ENCODE measurements at regions not wholly inside any gene's neighbourhood (a gene's known extent, or its start where the extent isn't known, plus 50 kb on each side); places are given as distances from the start of the nearest gene placed in this dataset.

DNA sequence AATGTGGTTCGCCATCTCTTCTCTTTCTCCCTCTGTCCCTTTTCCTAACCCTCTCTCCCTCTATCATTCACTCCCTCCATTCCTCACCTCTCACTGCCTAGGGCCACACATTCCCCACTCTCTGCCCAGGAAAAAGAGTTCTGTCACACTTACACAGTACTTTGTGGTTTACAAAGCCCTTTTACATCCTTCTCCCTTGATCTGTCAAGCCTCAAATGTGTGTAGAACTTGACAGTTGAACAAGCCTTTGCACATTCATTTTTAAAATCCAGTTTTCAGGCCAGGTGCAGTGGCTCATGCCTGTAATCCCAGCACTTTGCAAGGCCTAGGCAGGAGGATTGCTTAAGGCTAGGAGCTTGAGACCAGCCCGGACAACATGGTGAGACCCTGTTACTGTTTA is 156.3 kb downstream of the VSIG4 start:
- Histone ChIP-seq H2BK15ac (ENCODE audit: low read depth, low read length) (no peak overlapping the region), H3K4ac (ENCODE audit: low read depth, low read length) (no peak overlapping the region), H3K23ac (ENCODE audit: insufficient read length, low read depth, low read length) (no peak overlapping the region), H3K18ac (ENCODE audit: insufficient read length, low read depth, low read length) (no peak overlapping the region), H2BK120ac (ENCODE audit: low read depth, low read length, poor library complexity, severe bottlenecking) (no peak overlapping the region), H3K4me1 (ENCODE audit: insufficient read depth, low read length) (no peaks in the 10 kb centered on the region), H3K23me2 (ENCODE audit: insufficient read length, low read depth, low read length, poor library complexity, severe bottlenecking) (no peaks in the 10 kb centered on the region), H2BK20ac (ENCODE audit: low read depth, low read length, poor library complexity, severe bottlenecking) (no peak overlapping the region), H2BK12ac (ENCODE audit: insufficient read length, low read depth, low read length) (no peak overlapping the region), H3K4me2 (ENCODE audit: insufficient read depth, insufficient read length, low read length) (no peak overlapping the region), H4K20me1 (ENCODE audit: control insufficient read depth, insufficient read depth, insufficient read length) (no peaks in the 10 kb centered on the region), H3T11ph (ENCODE audit: low read length) (no peak overlapping the region), H2AFZ (ENCODE audit: low read length) (no peak overlapping the region), H4K91ac (ENCODE audit: insufficient read length, low read depth, low read length) (no peak overlapping the region), H4K5ac (ENCODE audit: insufficient read length, low read depth, low read length) (no peak overlapping the region), H3K27ac (ENCODE audit: insufficient read length, low read depth, low read length) (no peak overlapping the region), H3K27me3 (ENCODE audit: insufficient read depth, low read length) (no peaks in the 10 kb centered on the region), H3K9ac (ENCODE audit: extremely low read depth, insufficient read length, low read length) (no peak overlapping the region), H3K56ac (ENCODE audit: insufficient read length, low read depth, low read length) (no peak overlapping the region), H3K79me2 (ENCODE audit: insufficient read depth, low read length) (no peaks in the 10 kb centered on the region), H3K79me1 (ENCODE audit: insufficient read depth, low read depth, low read length, poor library complexity, severe bottlenecking) (no peaks in the 10 kb centered on the region), H2AK5ac (ENCODE audit: insufficient read length, low read length) (no peak overlapping the region), H2BK5ac (ENCODE audit: insufficient read length, low read length) (no peak overlapping the region), H3K9me3 (ENCODE audit: control insufficient read depth, low read depth, low read length) (peaks cover 48% of the 10 kb centered on the region), H3K14ac (ENCODE audit: insufficient read depth, low read length) (no peak overlapping the region), H4K8ac (replicated peaks; ENCODE audit: insufficient read length, low read depth, low read length) (no peak overlapping the region)
- Mint-ChIP-seq H3K4me1 (no peaks in the 10 kb centered on the region), H3K27me3 (ENCODE audit: low read depth) (no peaks in the 10 kb centered on the region; the same call in 1 of the 2 replicates), H3K27ac (no peak overlapping the region), H3K9me3 (peaks cover 71 to 84% of the 10 kb centered on the region in 2 experiments), H3K36me3 (ENCODE audit: insufficient read depth in 1 of 3, low read depth in 3 of 3) (peaks cover 0 to 1% (median 0%) of the 10 kb centered on the region in 3 experiments; a peak in 2 of 7 replicates), H3K4me3 (peak overlapping the region in 1 of 2 experiments; percentile 18; a peak in 1 of 5 replicates)
- no peak for TF ChIP-seq CTCF (conservative IDR thresholded peaks at IDR 0.05)
- DNase-seq = no peak
- WGBS (ENCODE audit: extremely low coverage, insufficient read length, low lambda C conversion rate) = no CpG with 5 or more reads among the region's 2 CpGs
